RWPE1 (cell line): ENCODE measurements at regions not wholly inside any gene's neighbourhood (a gene's known extent, or its start where the extent isn't known, plus 50 kb on each side); places are given as distances from the start of the nearest gene placed in this dataset.

Experiments
- CTCF ChIA-PET: fragments of 350-600 bp; sonication (Branson Sonifier 250); formaldehyde crosslinking; extraction: SDS; loops from one replicate; lab custom pipeline; 2021; lab: Yijun Ruan, JAX
- POLR2A ChIA-PET: fragments of 400-600 bp; formaldehyde crosslinking; extraction: SDS; loops from one replicate; lab custom pipeline; 2020; ENCODE audit warnings: antibody characterized with exemption; ENCODE audit not compliant: low non-redundant PET; lab: Yijun Ruan, JAX
- DNase-seq: peaks from one replicate; pipeline ENCODE4 v3.0.0; 2012; ENCODE audit warnings: low spot score
- H3K27ac ChIP-seq: fragments of 450-650 bp; 2 replicates; pipeline ENCODE4 v1.5.1; 2017
- TF ChIP-seq, protein P1 (sequence below): fragments of 450-650 bp; conservative IDR thresholded peaks from 2 replicates; pipeline ENCODE4 v1.5.1; 2017; ENCODE audit warnings: low read depth, mild to moderate bottlenecking

- TF ChIP-seq, protein P1, sequence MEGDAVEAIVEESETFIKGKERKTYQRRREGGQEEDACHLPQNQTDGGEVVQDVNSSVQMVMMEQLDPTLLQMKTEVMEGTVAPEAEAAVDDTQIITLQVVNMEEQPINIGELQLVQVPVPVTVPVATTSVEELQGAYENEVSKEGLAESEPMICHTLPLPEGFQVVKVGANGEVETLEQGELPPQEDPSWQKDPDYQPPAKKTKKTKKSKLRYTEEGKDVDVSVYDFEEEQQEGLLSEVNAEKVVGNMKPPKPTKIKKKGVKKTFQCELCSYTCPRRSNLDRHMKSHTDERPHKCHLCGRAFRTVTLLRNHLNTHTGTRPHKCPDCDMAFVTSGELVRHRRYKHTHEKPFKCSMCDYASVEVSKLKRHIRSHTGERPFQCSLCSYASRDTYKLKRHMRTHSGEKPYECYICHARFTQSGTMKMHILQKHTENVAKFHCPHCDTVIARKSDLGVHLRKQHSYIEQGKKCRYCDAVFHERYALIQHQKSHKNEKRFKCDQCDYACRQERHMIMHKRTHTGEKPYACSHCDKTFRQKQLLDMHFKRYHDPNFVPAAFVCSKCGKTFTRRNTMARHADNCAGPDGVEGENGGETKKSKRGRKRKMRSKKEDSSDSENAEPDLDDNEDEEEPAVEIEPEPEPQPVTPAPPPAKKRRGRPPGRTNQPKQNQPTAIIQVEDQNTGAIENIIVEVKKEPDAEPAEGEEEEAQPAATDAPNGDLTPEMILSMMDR: no peak
Measured at GRCh38 chr4:14807856-14808255, 194.4 kb upstream of the CPEB2 start.

DNA sequence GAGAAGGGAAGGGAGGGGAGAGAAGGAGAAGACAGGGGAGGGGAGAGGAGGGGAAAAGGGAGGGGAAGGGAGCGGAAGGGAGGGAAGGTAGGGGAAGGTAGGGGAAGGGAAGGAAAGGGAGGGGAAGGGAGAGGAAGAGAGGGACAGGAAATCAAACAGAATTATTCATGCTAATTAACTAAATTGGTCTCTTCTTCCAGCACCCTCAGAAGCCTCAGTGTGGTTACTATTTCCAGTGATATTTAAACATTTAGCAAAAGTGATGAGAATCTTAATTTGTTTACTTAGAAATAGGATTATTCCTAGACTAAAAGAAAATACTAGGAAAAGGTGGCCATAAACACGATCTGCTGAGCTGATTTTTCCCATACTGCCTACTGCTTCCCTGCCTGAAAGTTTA lies 193.1 kb upstream of the CPEB2 start:
- TF ChIP-seq, protein P1: no peak
- ChIA-PET CTCF (no interaction called here), POLR2A (no interaction called here)
- H3K27ac ChIP-seq: no peak overlapping the region
- DNase-seq: no peak

More at GRCh38 chr4:14807856-14808255, 194.4 kb upstream of the CPEB2 start:
- POLR2A ChIA-PET: no interaction called here
- CTCF ChIA-PET: no interaction called here
- H3K27ac ChIP-seq: no peak overlapping the region
- no peak for DNase-seq

- ChIA-PET POLR2A (no interaction called here), CTCF (no interaction called here)
Measured at GRCh38 chr4:14810121-14810520, 192.2 kb upstream of the CPEB2 start.

DNA sequence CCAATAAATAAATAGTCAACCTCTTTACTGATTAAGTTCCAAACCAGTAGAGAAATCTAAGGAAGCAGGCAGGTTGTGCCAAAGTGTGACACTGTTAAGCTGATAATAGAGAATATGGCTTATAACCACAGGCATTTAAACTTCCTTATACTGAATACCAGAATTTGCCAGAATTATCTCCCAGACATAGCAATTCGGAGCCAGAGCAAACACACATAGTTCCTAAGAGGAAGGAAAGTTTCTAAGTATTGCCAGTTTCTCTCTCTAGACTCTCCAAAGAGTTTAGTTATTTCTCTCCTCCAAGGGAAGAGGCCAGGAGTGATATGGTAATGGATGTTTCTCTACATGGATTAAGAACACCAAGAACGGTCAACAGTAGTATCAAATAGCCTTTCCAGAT lies 191.7 kb upstream of the CPEB2 start:
- TF ChIP-seq, protein P1: no peak
- no peak overlapping the region for H3K27ac ChIP-seq
- no peak for DNase-seq
- ChIA-PET POLR2A (no interaction called here), CTCF (no interaction called here)

More at GRCh38 chr4:14810121-14810520, 192.2 kb upstream of the CPEB2 start:
- H3K27ac ChIP-seq: no peak overlapping the region
- DNase-seq: no peak
- TF ChIP-seq, protein P1: no peak

DNA sequence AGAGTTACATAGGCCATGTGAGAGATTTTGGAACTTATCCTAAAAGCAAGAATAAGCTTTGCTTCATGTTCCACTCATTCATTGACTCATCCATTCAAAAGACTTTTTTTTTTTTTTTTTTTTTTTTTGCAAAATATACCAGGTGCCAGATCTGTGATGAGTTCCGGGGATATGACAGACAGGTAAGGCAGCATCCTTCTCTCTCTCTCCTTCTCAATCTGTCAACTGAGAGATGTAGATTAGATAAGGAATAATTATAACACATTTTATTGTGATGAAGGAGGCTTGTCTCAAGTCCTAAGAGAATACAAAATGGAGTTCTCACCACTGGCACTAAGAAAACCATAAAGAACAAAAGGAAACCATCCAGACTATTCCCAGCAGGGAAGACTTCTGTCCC lies 190.2 kb upstream of the CPEB2 start:
- DNase-seq: no peak
- H3K27ac ChIP-seq: no peak overlapping the region
- ChIA-PET CTCF (no interaction called here), POLR2A (no interaction called here)
- TF ChIP-seq, protein P1: no peak

GRCh38 chr4:14816623-14817261 lies 185.5 kb upstream of the CPEB2 start:
- DNase-seq: no peak
- CTCF ChIA-PET: no interaction called here
- TF ChIP-seq, protein P1: no peak
- no peak overlapping the region for H3K27ac ChIP-seq
- POLR2A ChIA-PET: no interaction called here
